Hindlimb muscle (tissue), 1 donor: ENCODE measurements at regions not wholly inside any gene's neighbourhood (a gene's known extent, or its start where the extent isn't known, plus 50 kb on each side); places are given as distances from the start of the nearest gene placed in this dataset.
"Not testable (repeated sequence)": the region's sequence is repeated elsewhere in the genome, so short reads cannot be mapped to it uniquely, and the experiment has no call there.

Experiments
- DNase-seq: peaks from one replicate; pipeline ENCODE4 v3.0.0-alpha.2; 2013

- DNase-seq: not testable (repeated sequence)
Measured at GRCh38 chr21:32823296-32823695, 51.7 kb upstream of the PAXBP1 start.

GRCh38 chr21:32824950-32825349 lies 53.4 kb upstream of the PAXBP1 start:
- DNase-seq: no peak

- DNase-seq: peak; percentile 21
Measured at GRCh38 chr21:32826329-32827167, 55.0 kb upstream of the PAXBP1 start.

GRCh38 chr21:32828908-32829307 lies 57.4 kb upstream of the PAXBP1 start:
- no peak for DNase-seq

GRCh38 chr21:32829504-32829903 lies 57.9 kb upstream of the PAXBP1 start:
- no peak for DNase-seq

GRCh38 chr21:32831779-32832178 lies 60.2 kb upstream of the PAXBP1 start:
- DNase-seq: not testable (repeated sequence)

- DNase-seq: no peak
Measured at GRCh38 chr21:32834211-32834915, 62.8 kb upstream of the PAXBP1 start.

GRCh38 chr21:32834916-32835235 lies 63.3 kb upstream of the PAXBP1 start:
- DNase-seq: no peak

GRCh38 chr21:32842146-32842545 lies 70.6 kb upstream of the PAXBP1 start:
- no peak for DNase-seq

GRCh38 chr21:32843561-32843960 lies 72.0 kb upstream of the PAXBP1 start:
- DNase-seq: no peak

- DNase-seq: no peak
Measured at GRCh38 chr21:32844076-32844475, 72.5 kb upstream of the PAXBP1 start.

- no peak for DNase-seq
Measured at GRCh38 chr21:32844653-32845436, 73.3 kb upstream of the PAXBP1 start.

- no peak for DNase-seq
Measured at GRCh38 chr21:32858628-32859027, 87.1 kb upstream of the PAXBP1 start.

- no peak for DNase-seq
Measured at GRCh38 chr21:32860399-32860798, 88.8 kb upstream of the PAXBP1 start.

- peak; percentile 23 for DNase-seq
Measured at GRCh38 chr21:32861866-32862265, 90.3 kb upstream of the PAXBP1 start.

GRCh38 chr21:32867597-32867996 lies 96.0 kb upstream of the PAXBP1 start:
- no peak for DNase-seq

GRCh38 chr21:32868631-32869454 lies 97.3 kb upstream of the PAXBP1 start:
- DNase-seq: no peak

GRCh38 chr21:32869459-32869858 lies 97.9 kb upstream of the PAXBP1 start:
- DNase-seq: no peak

GRCh38 chr21:32876426-32876825 lies 104.9 kb upstream of the PAXBP1 start:
- no peak for DNase-seq

GRCh38 chr21:32877888-32878287 lies 106.3 kb upstream of the PAXBP1 start:
- DNase-seq: not testable (repeated sequence)

- peak; percentile 15 for DNase-seq
Measured at GRCh38 chr21:32878661-32879060, 107.1 kb upstream of the PAXBP1 start.

- no peak for DNase-seq
Measured at GRCh38 chr21:32881458-32881857, 109.9 kb upstream of the PAXBP1 start.
